Kasumi-1 (cell line): ENCODE measurements at regions not wholly inside any gene's neighbourhood (a gene's known extent, or its start where the extent isn't known, plus 50 kb on each side); places are given as distances from the start of the nearest gene placed in this dataset.
A peak's percentile ranks its signal among the peaks of the same experiment; 100 is the strongest.
"Not testable (repeated sequence)": the region's sequence is repeated elsewhere in the genome, so short reads cannot be mapped to it uniquely, and the experiment has no call there.

ENCODE experiments used
- DNase-seq, 2 experiments: peaks; one replicate each; lab custom pipeline; 2025; lab: John Stamatoyannopoulos, UW

GRCh38 chr2:199216253-199216652 is 241.5 kb downstream of the SATB2 start:
- no peak for DNase-seq

- no peak for DNase-seq
Observed at GRCh38 chr2:199207011-199207410, 250.7 kb downstream of the SATB2 start.

GRCh38 chr2:199206536-199206935 is 251.2 kb downstream of the SATB2 start:
- no peak for DNase-seq

GRCh38 chr2:199202964-199203363 is 254.8 kb downstream of the SATB2 start:
- DNase-seq, result no peak

- no peak for DNase-seq
Observed at GRCh38 chr2:199201539-199201938, 256.2 kb downstream of the SATB2 start.

GRCh38 chr2:199199797-199200196 is 257.9 kb downstream of the SATB2 start:
- no peak for DNase-seq

- DNase-seq, result peak; percentile 60 to 64
Observed at GRCh38 chr2:199197448-199197847, 260.3 kb downstream of the SATB2 start.

GRCh38 chr2:199196686-199197085 is 261.1 kb downstream of the SATB2 start:
- no peak for DNase-seq

- DNase-seq, result peak; percentile 37 to 44
Observed at GRCh38 chr2:199195927-199196502, 261.7 kb downstream of the SATB2 start.

- no peak for DNase-seq
Observed at GRCh38 chr2:199191461-199191860, 266.3 kb downstream of the SATB2 start.

- DNase-seq, result no peak
Observed at GRCh38 chr2:199189229-199189628, 268.5 kb downstream of the SATB2 start.

GRCh38 chr2:199186301-199186751 is 271.4 kb downstream of the SATB2 start:
- DNase-seq, result no peak

- not testable (repeated sequence) for DNase-seq
Observed at GRCh38 chr2:199185174-199185573, 272.6 kb downstream of the SATB2 start.

- DNase-seq, result no peak
Observed at GRCh38 chr2:199163613-199164458, 293.9 kb downstream of the SATB2 start.

GRCh38 chr2:199160677-199161465 is 296.9 kb downstream of the SATB2 start:
- DNase-seq, result no peak

GRCh38 chr2:199160081-199160480 is 297.7 kb downstream of the SATB2 start:
- DNase-seq, result no peak

- no peak for DNase-seq
Observed at GRCh38 chr2:199148076-199148845, 309.5 kb downstream of the SATB2 start.

- no peak for DNase-seq
Observed at GRCh38 chr2:199147216-199147615, 310.5 kb downstream of the SATB2 start.

GRCh38 chr2:199144546-199144945 is 313.2 kb downstream of the SATB2 start:
- DNase-seq, result no peak

GRCh38 chr2:199144036-199144435 is 313.7 kb downstream of the SATB2 start:
- DNase-seq, result no peak

- no peak for DNase-seq
Observed at GRCh38 chr2:199136681-199137080, 321.1 kb downstream of the SATB2 start.

GRCh38 chr2:199136242-199136641 is 321.5 kb downstream of the SATB2 start:
- DNase-seq, result no peak
